IMR-90 (cell line): ENCODE measurements at regions not wholly inside any gene's neighbourhood (a gene's known extent, or its start where the extent isn't known, plus 50 kb on each side); places are given as distances from the start of the nearest gene placed in this dataset.

Source experiments
- ATAC-seq: fragments of 200-7000 bp; cut with Tn5 transposase; 2 replicates; pipeline ENCODE4 v1.9.1; 2020; ENCODE audit warnings: low read depth, mild to moderate bottlenecking, moderate library complexity
- BruUV-seq: library from RNA; stranded (reverse); fragments of 400-500 nt; replicated peaks from 2 replicates; lab custom pipeline; 2021; lab: Mats Ljungman, UMichigan
- CTCF ChIA-PET: fragments of 300-600 bp; formaldehyde crosslinking; extraction: SDS; loops from one replicate; lab custom pipeline; 2021; ENCODE audit warnings: antibody characterized with exemption; lab: Yijun Ruan, JAX
- POLR2A ChIA-PET: fragments of 300-600 bp; sonication (Branson Sonifier 250); formaldehyde crosslinking; loops from one replicate; lab custom pipeline; 2022; ENCODE audit warnings: antibody characterized with exemption; ENCODE audit not compliant: unreplicated experiment; lab: Charles Lee
- DNase-seq: peaks from one replicate; pipeline ENCODE4 v3.0.0; 2013
- H2AFZ ChIP-seq: replicated peaks from 2 replicates; pipeline ENCODE3; 2013; ENCODE audit warnings: low read length, mild to moderate bottlenecking; ENCODE audit not compliant: poor library complexity
- H2AK5ac ChIP-seq: 2 replicates; pipeline ENCODE4 v1.6.1; 2013; ENCODE audit warnings: low read depth, low read length, inconsistent platforms
- H2AK9ac ChIP-seq: replicated peaks from 2 replicates; pipeline ENCODE3; 2013; ENCODE audit warnings: mild to moderate bottlenecking, low read depth, low read length, moderate library complexity; ENCODE audit not compliant: poor library complexity
- H2BK120ac ChIP-seq: 2 replicates; pipeline ENCODE4 v1.6.1; 2013; ENCODE audit warnings: low read depth, low read length, inconsistent platforms
- H2BK15ac ChIP-seq: 3 replicates; pipeline ENCODE4 v1.6.1; 2013; ENCODE audit warnings: low read depth, low read length, inconsistent platforms
- H2BK20ac ChIP-seq: 2 replicates; pipeline ENCODE4 v1.6.1; 2013; ENCODE audit warnings: low read depth, mild to moderate bottlenecking, inconsistent platforms, low read length, moderate library complexity
- H2BK5ac ChIP-seq: 2 replicates; pipeline ENCODE4 v1.6.1; 2013; ENCODE audit warnings: mild to moderate bottlenecking, low read depth, low read length, inconsistent platforms; ENCODE audit not compliant: poor library complexity, severe bottlenecking
- H3K14ac ChIP-seq: replicated peaks from 2 replicates; pipeline ENCODE4 v1.6.1; 2013; ENCODE audit warnings: low read depth, low read length, inconsistent platforms
- H3K18ac ChIP-seq: 2 replicates; pipeline ENCODE4 v1.6.1; 2013; ENCODE audit warnings: low read depth, low read length, control low read depth
- H3K23ac ChIP-seq: 2 replicates; pipeline ENCODE4 v1.6.1; 2013; ENCODE audit warnings: low read depth, low read length, inconsistent platforms
- H3K27ac ChIP-seq: 2 replicates; pipeline ENCODE4 v1.5.1; 2013; ENCODE audit warnings: mild to moderate bottlenecking, control low read depth, low read length; ENCODE audit not compliant: insufficient read depth
- H3K27me3 ChIP-seq: 2 replicates; pipeline ENCODE4 v1.6.1; 2013; ENCODE audit warnings: low read length; ENCODE audit not compliant: control insufficient read depth, insufficient read depth
- H3K36me3 ChIP-seq: 2 replicates; pipeline ENCODE4 v1.6.1; 2013; ENCODE audit warnings: low read length, mixed read lengths; ENCODE audit not compliant: control insufficient read depth, insufficient read depth
- H3K4ac ChIP-seq: 2 replicates; pipeline ENCODE4 v1.6.1; 2013; ENCODE audit warnings: low read depth, low read length, inconsistent platforms
- H3K4me1 ChIP-seq: 2 replicates; pipeline ENCODE4 v1.6.1; 2013; ENCODE audit warnings: low read length, mixed read lengths; ENCODE audit not compliant: control insufficient read depth, insufficient read depth
- H3K4me2 ChIP-seq: 2 replicates; pipeline ENCODE4 v1.6.1; 2013; ENCODE audit warnings: low read depth, mild to moderate bottlenecking, control low read depth, low read length, moderate library complexity
- H3K4me3 ChIP-seq: 2 replicates; pipeline ENCODE4 v1.5.1; 2013; ENCODE audit warnings: low read depth, mild to moderate bottlenecking, control low read depth, low read length, moderate library complexity; ENCODE audit not compliant: insufficient read depth
- H3K56ac ChIP-seq: 2 replicates; pipeline ENCODE4 v1.6.1; 2013; ENCODE audit warnings: low read length, inconsistent platforms; ENCODE audit not compliant: insufficient read depth; ENCODE audit errors: extremely low read depth
- H3K79me1 ChIP-seq, 2 experiments: 2 replicates each; pipeline ENCODE4 v1.6.1; 2013; ENCODE audit warnings: low read length in 2 of 2, inconsistent platforms in 1 of 2, low read depth in 1 of 2
- H3K9ac ChIP-seq: 2 replicates; pipeline ENCODE4 v1.6.1; 2013; ENCODE audit warnings: low read depth, low read length, control low read depth
- H3K9me1 ChIP-seq: 2 replicates; pipeline ENCODE4 v1.6.1; 2013; ENCODE audit warnings: low read length, inconsistent platforms; ENCODE audit not compliant: insufficient read depth
- H3K9me3 ChIP-seq: 2 replicates; pipeline ENCODE4 v1.6.1; 2013; ENCODE audit warnings: low read length; ENCODE audit not compliant: control insufficient read depth, insufficient read depth
- H4K20me1 ChIP-seq: 2 replicates; pipeline ENCODE4 v1.6.1; 2013; ENCODE audit warnings: low read length, inconsistent platforms; ENCODE audit not compliant: insufficient read depth
- H4K5ac ChIP-seq: 2 replicates; pipeline ENCODE4 v1.6.1; 2013; ENCODE audit warnings: mild to moderate bottlenecking, low read depth, low read length, control low read depth
- H4K8ac ChIP-seq, 2 experiments: 2 replicates each; pipeline ENCODE4 v1.6.1; 2013; ENCODE audit warnings: low read depth in 2 of 2, low read length in 2 of 2, control low read depth in 1 of 2, inconsistent platforms in 1 of 2
- H4K91ac ChIP-seq: 2 replicates; pipeline ENCODE4 v1.6.1; 2013; ENCODE audit warnings: low read depth, low read length, inconsistent platforms; ENCODE audit not compliant: insufficient read depth
- CHD1 ChIP-seq: IDR thresholded peaks from 2 replicates; pipeline ENCODE4 v1.6.1; 2012; ENCODE audit warnings: low read depth, low read length, improper control_type of control experiment
- ELK1 ChIP-seq: fragments of 150-350 bp; IDR thresholded peaks from 2 replicates; pipeline ENCODE4 v1.6.1; 2016; ENCODE audit warnings: low read depth, mild to moderate bottlenecking, low read length, moderate library complexity, borderline replicate concordance
- MAZ ChIP-seq: IDR thresholded peaks from 2 replicates; pipeline ENCODE4 v1.6.1; 2012; ENCODE audit warnings: low read depth, mild to moderate bottlenecking, low read length, improper control_type of control experiment, moderate library complexity, borderline replicate concordance
- MXI1 ChIP-seq: IDR thresholded peaks from 2 replicates; pipeline ENCODE4 v1.6.1; 2012; ENCODE audit warnings: low read depth, mild to moderate bottlenecking, low read length, moderate library complexity, borderline replicate concordance
- POLR2A ChIP-seq: IDR thresholded peaks from 2 replicates; pipeline ENCODE4 v1.6.1; 2012; ENCODE audit warnings: mild to moderate bottlenecking, low read depth, low read length
- RAD21 ChIP-seq: IDR thresholded peaks from 2 replicates; pipeline ENCODE4 v1.6.1; 2012; ENCODE audit warnings: low read length, improper control_type of control experiment
- RCOR1 ChIP-seq: IDR thresholded peaks from 2 replicates; pipeline ENCODE4 v1.6.1; 2012; ENCODE audit warnings: mild to moderate bottlenecking, low read length, improper control_type of control experiment; ENCODE audit not compliant: insufficient replicate concordance
- RFX5 ChIP-seq: IDR thresholded peaks from 2 replicates; pipeline ENCODE4 v1.8.0; 2012; ENCODE audit warnings: low read depth, mild to moderate bottlenecking, low read length, moderate library complexity
- SMC3 ChIP-seq: fragments of 150-350 bp; IDR thresholded peaks from 2 replicates; pipeline ENCODE4 v1.6.1; 2016; ENCODE audit warnings: low read depth, mild to moderate bottlenecking, antibody characterized with exemption, low read length, moderate library complexity
- WGBS, 2 experiments: methylation state at CpG; one replicate each; pipeline versions ENCODE4 v1.1.5 to v1.1.7; 2013; ENCODE audit warnings: missing lambda C conversion rate in 2 of 2; ENCODE audit not compliant: insufficient read length in 1 of 2; ENCODE audit errors: extremely low coverage in 2 of 2; 5-methylcytosine and 5-hydroxymethylcytosine counted together
- dilution Hi-C: fragments of 300-500 bp; cut with HindIII; formaldehyde crosslinking; loops from one replicate; pipeline ENCODE4 v1.14.3; 2018; ENCODE audit warnings: low sequenced_read_pairs; ENCODE audit not compliant: unreplicated experiment
- in situ Hi-C: fragments of 300-500 bp; cut with MboI; formaldehyde crosslinking; loops from 3 replicates; pipeline ENCODE4 v1.14.3; 2019; ENCODE audit warnings: low sequenced_read_pairs, inconsistent platforms, mixed read lengths
- intact Hi-C: fragments of 100-400 bp; cut with micrococcal nuclease; formaldehyde crosslinking; loops from 2 replicates; pipeline ENCODE4 v1.10.0; 2022

- H3K4ac ChIP-seq, result no peak overlapping the region
- no peaks in the 10 kb centered on the region; a peak in 1 of 4 replicates for H3K79me1 ChIP-seq
- no peak overlapping the region for H4K8ac ChIP-seq
- no peak overlapping the region for H3K23ac ChIP-seq
- CTCF ChIA-PET, result no interaction called here
- H3K4me3 ChIP-seq, result no peak overlapping the region
- H3K27me3 ChIP-seq, result no peaks in the 10 kb centered on the region
- no peaks in the 10 kb centered on the region for H3K4me1 ChIP-seq
- no peak overlapping the region for H3K56ac ChIP-seq
- dilution Hi-C loops, result no loop called here
- H2BK120ac ChIP-seq, result no peak overlapping the region
- H3K14ac ChIP-seq, result no peak overlapping the region
- H2BK20ac ChIP-seq, result no peak overlapping the region
- WGBS, 2 experiments, result no CpG with 5 or more reads among the region's 2 CpGs
- TF ChIP-seq SMC3 (no peak), ELK1 (no peak), RAD21 (no peak), RCOR1 (no peak), RFX5 (no peak), POLR2A (no peak), MAZ (no peak), MXI1 (no peak), CHD1 (no peak)
- ATAC-seq (no peak), DNase-seq (no peak)
- no peak overlapping the region for H4K5ac ChIP-seq
- POLR2A ChIA-PET, result interaction anchor here (0.5 to 1.2 kb wide), 2 partner anchors 8 to 30 kb away, joined by 3 to 4 read pairs; a partner anchor contains a TSS
- no peaks in the 10 kb centered on the region for H3K9me3 ChIP-seq
- H3K9me1 ChIP-seq, result no peaks in the 10 kb centered on the region
- no peak overlapping the region for H2AFZ ChIP-seq
- no peak overlapping the region for H3K27ac ChIP-seq
- no peak overlapping the region for H3K4me2 ChIP-seq
- H3K9ac ChIP-seq, result no peak overlapping the region
- H2AK5ac ChIP-seq, result no peak overlapping the region
- H3K36me3 ChIP-seq, result no peaks in the 10 kb centered on the region
- BruUV-seq, result no TSS peak
- H2AK9ac ChIP-seq, result no peak overlapping the region
- H3K18ac ChIP-seq, result no peak overlapping the region
- H4K91ac ChIP-seq, result no peak overlapping the region
- in situ Hi-C loops, result loop anchor here (25.0 kb wide), 1 partner anchor 1624 kb away; a partner anchor contains a TSS
- H4K20me1 ChIP-seq, result peaks cover 5% of the 10 kb centered on the region
- intact Hi-C loops, result no loop called here
- no peak overlapping the region for H2BK5ac ChIP-seq
- H2BK15ac ChIP-seq, result no peak overlapping the region
Observed at GRCh38 chr6:26213334-26214075, 126.3 kb downstream of the HFE start.
